ENCODE measurements at regions not wholly inside any gene's neighbourhood (a gene's known extent, or its start where the extent isn't known, plus 50 kb on each side); places are given as distances from the start of the nearest gene placed in this dataset.

GRCh38 chr17:34153991-34154390 lies 101.1 kb upstream of the CCL2 start:
- TF ChIP-seq RARB (CRISPR knock-in tag; IDR thresholded peaks at IDR 0.05) (no peak), GLIS3 (CRISPR knock-in tag; IDR thresholded peaks at IDR 0.05) (no peak), PPARA (CRISPR knock-in tag; IDR thresholded peaks at IDR 0.05; ENCODE audit: borderline replicate concordance) (no peak), SNAI2 (CRISPR knock-in tag; IDR thresholded peaks at IDR 0.05) (no peak), PATZ1 (CRISPR knock-in tag; IDR thresholded peaks at IDR 0.05; ENCODE audit: borderline replicate concordance) (no peak)
